GM12891 (cell line): ENCODE measurements at regions not wholly inside any gene's neighbourhood (a gene's known extent, or its start where the extent isn't known, plus 50 kb on each side); places are given as distances from the start of the nearest gene placed in this dataset.

Experiments
- POLR2A ChIP-seq: IDR thresholded peaks from 2 replicates; pipeline ENCODE4 v1.6.1; 2011; ENCODE audit warnings: low read depth, low read length, control low read depth
- POLR2AphosphoS5 ChIP-seq: IDR thresholded peaks from 2 replicates; pipeline ENCODE4 v1.6.1; 2011; ENCODE audit warnings: low read depth, low read length, control low read depth
- SPI1 ChIP-seq: IDR thresholded peaks from 2 replicates; pipeline ENCODE4 v1.6.1; 2011; ENCODE audit warnings: low read depth, low read length, control low read depth

DNA sequence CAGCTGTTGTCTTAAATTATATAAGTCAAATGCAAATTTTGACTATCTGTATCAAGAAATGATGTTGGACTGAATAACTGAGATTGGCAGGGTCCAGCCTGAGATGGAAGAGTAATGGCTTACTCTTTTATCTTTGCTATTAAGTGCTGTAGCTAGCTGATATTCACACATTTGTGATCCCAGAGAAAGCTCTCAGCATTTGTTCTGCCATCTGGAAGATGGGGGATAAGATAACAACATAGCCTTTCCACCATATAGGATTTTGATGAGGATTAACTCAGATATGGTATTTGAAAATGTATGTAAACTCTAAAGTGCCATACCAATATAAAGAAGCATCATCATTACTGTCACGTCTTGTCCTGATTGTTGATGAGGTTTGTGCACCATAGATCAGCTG lies 1063.2 kb upstream of the TENM4 start:
- TF ChIP-seq SPI1 (no peak), POLR2AphosphoS5 (no peak), POLR2A (no peak)
